NCI-H1048 (cell line): ENCODE measurements at regions not wholly inside any gene's neighbourhood (a gene's known extent, or its start where the extent isn't known, plus 50 kb on each side); places are given as distances from the start of the nearest gene placed in this dataset.

Source experiments
- DNase-seq: peaks from one replicate; lab custom pipeline; 2025; lab: John Stamatoyannopoulos, UW

DNA sequence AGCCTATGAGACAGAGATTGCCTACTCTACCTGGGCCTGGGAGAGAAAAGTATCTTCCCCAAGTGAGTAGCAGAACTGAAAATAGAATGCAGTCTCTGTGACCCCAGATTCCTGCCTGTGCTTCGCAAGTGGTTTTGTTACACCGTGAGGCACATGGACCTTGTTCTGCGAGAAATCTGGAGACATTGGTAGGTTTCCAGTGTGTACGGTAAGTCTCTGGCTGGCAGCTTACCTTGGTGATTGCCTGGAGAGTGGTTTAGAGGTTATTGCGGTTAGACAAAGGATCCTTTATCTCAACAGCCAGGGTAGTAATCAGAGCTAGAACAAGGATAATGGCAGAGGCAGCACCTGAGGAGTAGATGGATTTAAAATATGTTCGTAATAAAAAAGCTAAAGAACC is 606.0 kb upstream of the GCFC2 start:
- DNase-seq: no peak

DNA sequence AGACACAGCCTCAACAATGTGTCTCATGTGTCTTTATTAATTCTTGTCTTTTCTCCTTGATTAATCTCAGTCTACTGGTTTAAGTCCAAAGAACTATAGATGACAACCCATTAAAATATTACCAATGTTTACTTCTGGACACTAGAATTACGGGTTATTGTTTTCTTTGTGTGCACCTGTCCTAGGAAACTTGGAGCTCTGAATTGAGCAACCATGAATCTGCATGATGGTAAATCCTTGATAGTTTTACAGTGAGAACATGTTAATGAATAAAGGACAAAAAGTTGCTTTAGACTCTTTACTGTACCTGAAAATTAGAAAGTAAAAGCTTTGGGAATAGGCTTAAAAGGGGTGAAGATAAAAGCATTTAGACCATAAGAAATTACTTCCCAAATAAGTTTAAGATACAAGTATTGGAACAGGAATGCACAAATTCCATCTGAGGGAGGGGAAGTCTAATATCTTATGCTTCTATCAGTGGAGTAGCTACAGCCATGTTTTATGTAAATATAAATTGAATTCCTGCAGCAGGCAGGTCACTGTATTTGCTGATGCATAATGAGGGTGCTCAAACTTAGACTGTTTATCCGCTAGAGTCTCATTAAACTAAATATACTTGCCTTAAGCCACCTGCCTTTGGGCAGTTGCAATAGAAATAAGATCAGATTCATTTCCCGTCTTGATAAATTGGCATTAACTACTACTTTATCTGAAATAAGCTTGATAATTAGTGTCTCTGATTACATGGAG is 603.7 kb upstream of the GCFC2 start:
- no peak for DNase-seq

DNA sequence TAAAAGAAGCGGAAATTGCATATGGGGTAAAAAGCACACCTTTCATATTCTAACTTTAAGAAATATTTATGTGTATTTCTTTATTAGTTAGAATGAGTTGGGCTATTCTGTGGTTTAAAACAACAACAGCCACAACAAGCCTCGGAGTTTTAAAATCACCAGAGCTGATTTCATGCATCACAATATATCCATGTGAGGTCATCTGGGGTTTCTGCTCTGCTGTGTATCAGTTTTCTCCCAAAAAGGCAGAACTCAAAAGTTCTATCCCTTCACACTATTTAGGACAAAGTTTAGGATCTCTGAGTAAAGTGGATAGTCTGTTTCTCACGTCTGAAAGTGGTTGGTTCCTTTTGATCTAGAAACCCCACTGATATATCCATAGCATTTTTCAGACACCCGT is 601.5 kb upstream of the GCFC2 start:
- no peak for DNase-seq

DNA sequence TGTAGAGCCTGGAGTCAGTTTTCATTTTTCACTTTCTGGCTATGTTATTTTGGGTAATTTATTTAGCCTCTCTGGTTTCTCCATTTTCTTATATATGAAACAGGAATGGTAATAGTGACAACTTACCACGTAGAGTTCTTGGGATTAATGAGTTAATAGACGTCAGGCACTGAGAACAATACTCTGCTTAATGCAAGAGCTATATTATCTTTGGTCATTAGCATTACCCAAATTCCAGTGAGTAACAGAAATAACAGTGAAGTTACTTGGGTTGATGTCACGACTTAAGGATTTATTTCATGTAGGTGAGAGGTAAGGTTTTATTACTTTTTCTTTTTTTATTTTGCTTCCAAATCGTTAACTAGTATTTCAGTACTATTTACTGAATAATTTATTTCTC is 601.0 kb upstream of the GCFC2 start:
- DNase-seq: no peak

DNA sequence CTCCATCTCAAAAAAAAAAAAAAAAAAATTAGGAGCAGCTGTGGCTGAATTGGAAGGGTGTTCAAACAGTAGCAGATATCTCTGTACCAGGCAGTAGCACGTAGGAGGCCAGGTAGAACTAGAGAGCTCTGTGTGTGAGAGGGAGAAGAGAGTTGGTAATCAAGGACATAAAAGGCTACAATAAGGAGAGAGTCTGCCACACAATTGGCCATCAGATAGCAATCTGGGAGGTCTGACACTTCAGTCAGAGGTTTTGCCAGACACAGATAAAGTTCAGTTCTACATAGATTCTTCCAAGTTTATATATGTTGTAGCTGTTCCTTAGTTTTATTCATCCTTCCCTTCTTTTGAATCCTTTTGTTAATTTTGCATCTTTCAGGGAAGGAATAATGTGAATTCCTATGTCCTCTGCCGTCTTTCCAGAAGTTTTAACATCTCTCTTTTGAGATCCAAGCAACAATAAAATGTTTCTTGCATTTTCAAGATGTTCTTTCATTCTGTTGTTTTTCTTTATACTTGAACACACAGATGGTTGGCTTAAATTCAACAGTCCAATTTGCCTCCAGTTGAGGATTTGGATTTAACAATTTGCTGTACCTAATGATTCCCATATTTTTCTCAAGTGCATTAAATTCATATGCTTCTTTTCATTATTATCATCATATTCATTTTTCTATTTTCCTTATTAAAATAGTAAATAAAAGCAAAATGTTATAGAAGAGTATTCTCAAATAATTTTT is 600.3 kb upstream of the GCFC2 start:
- DNase-seq: no peak

DNA sequence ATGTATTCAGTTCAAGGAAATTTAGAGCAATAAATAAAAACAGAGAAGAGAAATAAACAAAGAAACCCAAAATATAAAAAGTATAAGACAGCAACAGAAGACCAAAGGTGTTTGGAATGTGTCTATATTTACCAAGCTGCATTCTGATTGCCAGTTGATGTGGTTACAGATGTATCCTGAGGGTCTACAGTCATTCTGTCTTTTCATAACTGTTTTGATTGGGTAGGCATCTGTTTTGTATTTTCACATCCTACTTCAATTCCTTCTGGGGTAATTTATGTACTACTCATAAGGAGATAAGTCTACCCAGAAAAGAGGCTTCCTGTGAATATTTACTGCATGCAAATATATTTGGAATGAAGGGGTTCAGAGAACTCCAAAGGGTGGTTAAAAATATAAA is 596.8 kb upstream of the GCFC2 start:
- DNase-seq: no peak

DNA sequence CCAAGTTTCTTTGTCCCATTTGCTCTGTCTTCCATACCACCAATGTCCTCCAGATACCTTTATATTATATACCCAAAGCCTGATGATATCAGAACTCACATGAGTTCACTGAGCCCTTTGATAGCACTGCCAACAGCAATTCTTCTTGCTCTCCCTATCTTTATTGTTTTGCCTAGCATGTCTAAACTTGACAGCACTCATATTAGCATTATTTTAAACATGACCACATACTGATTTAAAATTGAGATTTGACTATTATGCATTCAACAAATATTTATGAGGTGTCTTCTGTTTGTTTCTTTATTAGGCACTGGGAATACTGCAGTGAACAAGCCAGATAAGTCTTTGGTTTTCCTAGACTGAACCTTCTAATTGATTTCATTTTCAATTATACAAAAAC is 587.3 kb upstream of the GCFC2 start:
- DNase-seq: no peak

DNA sequence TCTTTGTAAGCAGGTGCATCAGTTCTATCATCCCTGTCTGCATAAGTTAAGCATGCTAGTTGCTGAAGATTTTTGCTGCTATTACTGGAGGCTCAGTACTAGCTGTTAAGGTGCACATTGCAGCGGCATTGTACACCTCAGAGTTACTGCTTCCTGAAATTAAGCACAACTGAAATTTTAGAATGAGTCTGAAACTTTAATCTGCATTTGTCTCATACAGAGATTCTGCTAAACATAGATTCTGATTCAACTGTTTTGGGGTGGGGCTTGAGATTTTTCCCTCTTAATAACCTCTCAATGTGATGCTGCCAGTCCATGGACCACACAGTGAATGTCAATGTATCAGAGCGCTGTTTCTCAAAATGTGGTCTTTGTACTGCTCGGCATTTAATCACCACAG is 585.7 kb upstream of the GCFC2 start:
- DNase-seq: no peak

DNA sequence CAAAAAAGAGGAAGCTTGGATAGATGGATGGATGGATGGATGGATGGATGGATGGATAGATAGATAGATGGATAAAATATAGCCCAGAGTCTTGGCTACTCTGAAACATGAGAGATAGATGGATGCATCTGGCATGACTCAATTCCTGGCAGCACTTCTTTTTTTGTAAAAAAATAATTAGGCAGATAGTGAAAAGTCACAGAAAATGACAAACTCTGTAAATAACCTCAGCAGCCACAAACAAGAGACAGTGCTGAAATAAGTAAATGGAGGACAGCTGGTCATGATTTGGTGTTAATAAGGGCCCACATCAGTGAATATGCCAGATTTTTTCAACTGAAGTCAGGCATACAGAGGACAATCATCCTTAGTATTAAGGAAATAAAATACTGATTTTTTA is 585.0 kb upstream of the GCFC2 start:
- DNase-seq: no peak

DNA sequence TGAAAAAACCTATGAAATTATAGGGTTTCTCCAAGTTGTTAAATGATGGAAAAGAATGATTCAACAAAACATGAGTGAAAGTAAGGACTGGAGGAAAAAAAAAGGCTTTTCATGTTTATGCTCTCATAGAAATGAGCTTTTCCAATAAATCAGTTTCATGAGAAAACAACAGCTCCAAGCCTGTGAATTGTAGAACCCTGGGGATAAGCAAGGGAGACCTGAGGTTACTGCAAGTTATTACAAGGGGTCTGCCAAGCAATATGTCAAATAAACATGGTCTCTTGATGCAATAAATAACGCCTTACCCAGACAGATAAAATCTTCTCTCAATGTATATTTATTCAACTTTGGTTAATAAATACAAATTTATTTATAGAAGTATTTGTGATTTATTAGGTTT is 577.9 kb upstream of the GCFC2 start:
- no peak for DNase-seq

DNA sequence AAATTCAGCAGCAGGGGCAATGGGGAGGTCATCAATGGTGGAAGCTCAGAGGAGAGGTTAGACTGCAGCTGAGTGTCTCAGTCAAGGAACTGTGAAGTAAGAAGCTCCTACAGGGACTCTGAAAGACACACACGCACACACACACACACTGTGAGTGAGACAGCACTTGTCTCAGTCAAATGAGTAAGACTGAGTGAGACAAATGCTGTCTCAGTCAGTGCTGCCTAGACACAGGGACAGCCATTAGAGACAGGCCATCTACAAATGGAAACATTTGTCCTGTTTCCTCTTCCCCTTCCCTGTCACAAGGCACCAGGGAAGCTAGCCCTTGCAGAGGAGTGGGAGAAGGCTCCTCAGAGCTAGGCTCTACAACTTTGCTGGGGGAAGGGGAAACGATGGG is 577.4 kb upstream of the GCFC2 start:
- DNase-seq: no peak

DNA sequence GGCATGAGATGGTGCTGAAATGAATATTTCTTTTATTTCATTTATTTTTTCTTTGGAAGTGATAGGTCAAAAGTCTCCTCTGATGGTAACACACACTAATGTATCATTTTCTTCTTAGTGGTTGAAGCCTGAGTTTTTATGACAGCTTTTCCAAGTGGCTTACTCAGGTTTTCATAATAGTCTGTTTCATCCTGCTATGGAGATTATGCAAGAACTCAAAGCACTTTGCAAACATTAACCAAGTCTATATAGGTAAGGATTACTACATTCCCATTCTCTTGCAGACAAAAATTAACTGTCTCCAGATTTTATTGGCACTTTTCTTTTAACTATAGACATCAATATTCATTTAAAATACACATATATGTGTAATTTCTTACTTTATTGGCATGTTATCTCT is 572.6 kb upstream of the GCFC2 start:
- DNase-seq: no peak

DNA sequence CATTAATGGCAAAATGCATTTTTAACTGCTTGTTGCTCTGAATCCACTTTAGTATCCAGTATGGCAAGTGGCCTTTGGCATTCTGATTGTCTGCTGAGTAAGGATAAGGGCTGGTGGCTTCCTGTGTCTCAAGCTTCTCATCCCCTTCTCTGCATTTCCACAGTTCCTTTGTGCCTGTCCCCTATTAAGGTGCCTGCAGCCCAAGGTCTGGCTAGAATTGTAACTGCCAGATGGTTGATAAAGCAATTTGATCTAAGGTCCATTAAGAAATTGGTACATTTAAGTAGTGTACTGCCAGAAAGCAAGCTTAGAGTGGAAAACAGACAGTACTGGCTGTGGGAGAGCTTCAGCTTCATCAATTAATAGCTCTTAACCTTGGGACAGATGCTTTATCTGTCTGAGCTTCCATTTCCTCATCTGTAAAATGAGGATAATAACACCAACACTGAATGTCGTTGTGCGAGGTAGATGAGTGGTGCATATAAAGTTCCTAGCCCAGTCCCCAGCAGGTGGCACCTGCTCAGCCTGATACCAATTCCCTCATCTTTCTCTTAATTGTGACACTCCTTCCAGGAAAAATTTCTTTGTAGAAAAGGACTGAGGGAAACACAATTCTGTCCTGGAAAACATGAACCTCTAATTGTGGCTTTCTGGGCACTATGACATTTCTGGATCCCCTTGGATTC is 570.6 kb upstream of the GCFC2 start:
- DNase-seq: no peak

DNA sequence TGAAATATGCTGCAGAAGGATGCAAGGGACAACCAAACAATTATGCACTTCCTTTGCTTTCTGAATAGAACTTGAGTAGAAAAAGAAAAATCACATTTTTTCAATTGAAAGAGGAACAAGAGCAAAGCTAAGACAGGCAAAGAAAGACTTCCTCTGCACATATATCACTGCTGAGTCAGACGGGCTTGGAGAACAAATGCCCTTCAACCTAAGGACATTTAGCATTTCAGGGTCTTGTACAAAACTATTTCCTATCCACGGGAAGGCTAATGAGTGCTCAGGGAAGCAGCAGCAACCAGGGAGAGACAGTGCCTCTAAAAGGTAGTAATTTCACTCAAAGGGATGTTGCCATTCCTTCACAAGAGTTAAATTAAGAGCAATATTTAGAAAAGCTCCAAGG is 570.0 kb upstream of the GCFC2 start:
- DNase-seq: no peak

DNA sequence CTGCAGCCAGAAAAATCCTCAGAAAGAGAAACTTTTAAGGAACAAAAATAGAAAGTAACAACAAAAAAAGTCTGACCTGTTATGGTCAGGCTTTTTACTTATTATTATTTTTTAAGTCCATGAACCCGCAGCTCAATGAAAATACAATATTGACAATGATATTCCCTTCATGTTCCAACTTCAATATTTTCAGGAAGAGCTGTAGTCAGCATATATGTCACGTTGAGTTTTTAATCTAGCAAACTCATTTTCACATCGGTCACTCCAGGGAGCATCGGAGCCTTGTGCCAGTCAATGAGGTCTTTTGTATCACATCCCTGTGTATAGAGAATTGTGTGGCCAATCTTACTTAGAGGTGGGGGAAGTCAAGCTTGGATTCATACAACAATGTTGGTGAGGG is 568.4 kb upstream of the GCFC2 start:
- no peak for DNase-seq

DNA sequence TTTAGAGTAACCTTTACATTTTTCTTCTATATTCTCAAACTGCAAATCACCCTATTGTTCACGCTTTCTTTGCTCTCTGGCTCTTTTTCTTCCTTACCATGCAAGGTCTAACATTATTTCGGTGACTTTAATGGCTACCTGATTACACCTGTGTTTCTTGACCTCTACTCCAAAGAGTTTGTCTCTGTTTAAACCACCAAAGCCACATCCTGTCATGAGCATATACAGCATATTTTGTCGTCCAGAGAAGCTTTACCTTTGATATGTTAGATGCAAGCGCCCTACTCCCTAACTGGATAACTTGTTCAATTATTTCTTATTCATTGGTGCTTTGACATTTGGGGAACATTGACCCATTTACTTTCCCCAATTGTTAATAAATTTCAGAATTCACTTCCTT is 565.1 kb upstream of the GCFC2 start:
- DNase-seq: no peak

DNA sequence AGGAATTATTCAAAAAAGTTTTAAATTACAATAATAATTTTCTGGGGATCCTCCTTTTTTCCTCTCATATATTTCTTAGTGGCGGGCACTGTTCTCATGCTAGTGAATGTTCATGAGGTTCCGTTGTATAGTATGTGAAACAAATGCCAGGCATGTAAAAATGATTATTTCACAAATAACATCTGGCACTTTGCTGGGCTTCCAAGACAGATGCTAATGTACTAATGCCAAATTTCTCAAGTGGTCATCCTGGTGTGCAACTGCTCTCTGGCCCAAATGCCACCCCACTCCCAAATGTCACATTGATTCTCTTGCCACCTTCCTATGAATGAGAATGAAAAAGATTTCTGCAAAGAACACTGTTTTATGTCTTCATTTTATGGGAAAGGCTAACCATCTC is 564.0 kb upstream of the GCFC2 start:
- no peak for DNase-seq

DNA sequence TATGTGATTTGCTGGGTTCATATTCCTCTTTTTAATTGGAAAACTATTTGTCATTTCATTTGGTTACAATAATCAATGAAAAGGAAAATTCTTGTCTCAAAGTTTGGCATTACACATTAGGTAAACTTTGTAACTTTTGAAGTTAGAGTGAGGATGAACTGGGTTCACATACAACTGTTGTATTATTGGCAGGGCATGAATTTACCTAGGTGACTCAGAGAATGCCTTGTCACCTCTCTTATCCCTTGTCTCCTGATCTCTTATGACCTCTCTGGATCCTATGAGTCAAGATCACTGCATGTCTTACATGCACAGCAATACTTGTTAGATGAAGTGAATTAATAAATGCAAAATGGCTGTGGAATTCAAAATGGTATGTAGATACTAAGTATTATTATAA is 563.4 kb upstream of the GCFC2 start:
- DNase-seq: no peak

DNA sequence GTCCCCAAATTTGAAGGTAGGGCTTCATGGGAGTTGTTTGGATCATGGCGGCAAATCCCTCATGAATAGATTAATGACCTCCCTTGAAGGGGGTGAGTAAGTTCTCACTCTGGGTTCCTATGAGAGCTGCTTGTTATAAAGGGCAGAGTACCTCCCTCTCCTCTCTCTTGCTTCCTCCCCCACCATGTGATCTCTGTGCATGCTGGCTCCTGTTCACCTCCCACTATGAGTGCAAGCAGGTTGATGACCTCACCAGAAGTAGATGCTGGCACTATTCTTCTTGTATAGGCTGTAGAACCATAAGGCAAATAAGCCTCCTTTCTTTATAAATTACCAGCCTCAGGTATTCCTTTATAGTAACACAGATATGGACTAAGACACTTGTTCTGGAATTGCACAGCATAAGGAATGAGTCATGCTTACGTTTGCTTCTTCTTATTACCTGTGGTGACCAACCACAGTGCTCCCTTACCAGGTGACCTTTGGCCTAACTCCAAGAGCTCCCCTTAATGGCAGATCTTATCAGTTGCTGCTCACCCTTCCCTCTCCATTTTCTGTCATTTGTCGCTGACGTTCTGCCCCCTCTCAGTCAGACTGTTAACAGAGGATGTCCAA is 559.5 kb upstream of the GCFC2 start:
- DNase-seq: no peak

DNA sequence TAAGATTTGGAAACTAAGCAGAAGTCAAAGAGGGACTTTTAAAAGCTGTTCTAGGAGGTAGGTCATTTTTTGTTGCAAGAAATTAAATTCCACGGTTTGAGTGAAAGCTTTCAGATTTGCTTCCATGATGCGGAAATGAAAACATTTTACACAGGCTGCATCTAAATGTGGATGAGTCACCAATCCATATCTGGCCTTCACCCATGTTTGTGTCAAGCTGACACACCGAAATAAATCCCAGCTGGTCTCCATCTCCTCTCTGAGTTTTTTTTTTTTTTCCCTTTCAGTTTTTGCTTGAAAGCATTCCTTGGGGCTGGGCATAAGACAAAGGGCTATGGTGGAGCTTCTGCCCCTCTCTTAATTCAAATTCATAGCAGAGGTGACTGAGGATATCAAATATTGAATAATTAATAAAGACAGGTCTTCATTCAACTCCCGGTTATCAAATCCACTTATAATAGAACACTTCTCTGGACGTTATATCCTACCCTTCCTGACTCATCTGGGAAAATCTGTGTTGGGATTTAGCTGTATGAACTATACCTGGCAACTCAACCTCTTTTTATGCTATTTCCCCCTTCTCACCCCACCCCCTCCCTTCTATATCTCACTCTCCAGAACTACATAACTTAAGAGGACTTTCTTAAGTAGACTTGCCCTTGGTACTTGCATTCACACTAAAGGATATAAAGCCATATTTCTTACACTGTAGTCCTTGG is 558.3 kb upstream of the GCFC2 start:
- no peak for DNase-seq

DNA sequence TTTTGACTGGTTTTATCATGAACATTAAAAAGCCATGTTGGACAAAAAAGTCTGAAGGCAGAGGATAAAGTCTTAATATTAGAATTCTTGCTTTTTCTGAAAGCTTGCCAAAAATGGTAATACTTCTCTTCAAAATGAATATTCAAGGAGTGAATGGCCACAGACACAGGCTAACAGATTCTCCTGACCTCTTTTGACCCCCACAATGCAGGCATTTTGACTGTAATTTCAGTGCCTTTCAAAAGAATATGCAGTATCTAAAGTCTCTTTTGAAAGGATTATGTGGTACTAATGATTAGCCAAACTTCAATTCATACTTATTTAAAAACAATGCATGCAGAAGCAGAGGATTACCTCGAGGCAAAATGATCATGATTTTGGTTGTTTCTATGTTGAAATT is 557.8 kb upstream of the GCFC2 start:
- no peak for DNase-seq

DNA sequence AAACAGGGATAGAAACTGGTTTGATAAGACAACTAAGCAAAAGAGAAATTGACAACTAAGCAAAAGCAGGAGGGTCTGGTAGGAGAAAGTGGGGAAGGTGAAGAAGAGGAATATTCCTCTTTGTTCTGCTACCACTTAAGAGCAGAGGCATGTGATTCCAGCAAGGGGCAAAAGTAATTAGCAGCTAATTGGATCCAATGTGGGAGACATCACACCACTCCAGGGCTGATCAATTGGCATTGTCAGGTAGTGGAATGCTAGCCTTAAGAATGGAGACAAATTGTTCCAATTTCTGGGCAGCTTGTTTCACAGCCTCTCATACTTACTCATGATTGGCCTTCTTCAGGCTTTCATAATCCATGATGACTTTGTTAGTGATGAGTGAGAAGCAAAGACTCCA is 547.1 kb upstream of the GCFC2 start:
- no peak for DNase-seq
